Amniotic stem cell (primary cell): ENCODE measurements at regions not wholly inside any gene's neighbourhood (a gene's known extent, or its start where the extent isn't known, plus 50 kb on each side); places are given as distances from the start of the nearest gene placed in this dataset.

Source experiments
- DNase-seq: peaks from one replicate; lab custom pipeline; 2025; lab: John Stamatoyannopoulos, UW

DNA sequence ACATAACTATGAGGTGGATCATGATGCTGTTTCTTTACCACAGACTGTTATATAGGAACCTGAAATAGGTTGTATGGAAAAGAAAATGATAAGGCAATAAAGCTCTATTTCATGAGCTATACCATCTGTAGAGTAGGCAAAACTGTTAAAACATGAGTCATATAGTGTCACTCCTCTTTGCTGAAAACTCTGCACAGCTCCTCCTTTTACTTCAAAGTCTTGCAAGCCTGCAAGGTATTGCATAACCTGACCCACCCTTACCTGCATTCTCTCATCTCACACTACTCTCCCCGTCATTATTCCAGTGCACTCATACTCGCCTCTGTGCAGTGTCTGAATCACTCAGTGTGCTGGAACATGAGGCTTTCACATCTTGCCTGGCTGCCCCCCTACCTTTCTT is 790.1 kb downstream of the EFNA5 start:
- no peak for DNase-seq

DNA sequence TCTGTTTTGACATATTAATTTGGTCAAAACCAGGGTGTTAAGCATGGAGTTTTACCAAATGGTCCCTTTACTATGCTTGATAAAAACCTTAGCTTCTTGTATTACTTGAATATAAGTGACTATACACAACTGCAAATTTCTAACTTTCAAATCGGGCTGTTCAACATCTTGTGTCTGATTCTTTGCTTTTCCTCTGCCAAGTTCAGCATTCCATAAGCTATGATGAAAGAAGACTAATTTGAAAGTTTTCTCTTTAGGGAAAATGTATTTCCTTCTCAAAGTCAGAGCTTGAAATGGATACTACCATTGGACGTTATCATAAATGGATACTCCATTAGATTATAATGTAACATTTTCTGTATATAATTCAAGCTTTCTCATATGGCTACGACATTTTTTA is 792.9 kb downstream of the EFNA5 start:
- DNase-seq = no peak

DNA sequence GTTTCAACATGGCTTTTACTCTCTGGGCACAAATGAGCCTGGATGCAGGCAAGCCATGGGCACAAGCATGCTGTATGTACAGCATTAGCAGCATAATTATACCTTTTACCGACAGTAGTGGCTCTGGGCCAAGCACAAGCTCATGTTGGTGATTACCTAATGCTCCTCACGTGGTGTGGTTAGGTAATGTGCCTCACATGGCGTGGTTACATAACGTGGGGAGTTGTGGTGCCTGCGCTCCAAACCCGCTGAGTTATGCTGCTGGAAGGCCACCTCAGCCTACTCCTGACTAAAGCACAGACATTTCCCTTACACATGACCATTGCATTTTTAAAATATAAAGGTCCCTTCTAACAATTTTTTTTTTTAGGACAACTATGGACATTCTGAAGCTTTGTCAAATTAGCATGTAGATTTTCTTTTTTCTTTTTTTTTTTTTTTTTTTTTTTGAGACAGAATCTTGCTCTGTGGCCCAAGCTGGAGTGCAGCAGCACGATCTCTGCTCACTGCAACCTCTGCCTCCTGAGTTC is 794.0 kb downstream of the EFNA5 start:
- no peak for DNase-seq

DNA sequence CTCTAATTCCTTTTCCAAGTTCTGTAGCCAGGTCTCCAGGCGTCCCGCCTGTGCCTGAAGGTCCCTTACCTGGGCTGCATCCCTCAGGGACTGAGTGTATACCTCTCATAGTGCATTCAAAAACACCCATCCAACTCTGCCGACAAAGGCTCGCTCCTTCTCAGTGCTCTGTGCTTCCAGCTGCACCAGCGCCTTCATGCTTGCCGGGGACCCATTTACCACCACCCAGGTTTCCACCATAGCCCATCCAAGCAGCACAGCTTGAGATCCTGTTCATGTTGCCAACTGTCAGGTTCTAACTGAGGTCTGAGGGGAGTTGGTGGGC is 794.5 kb downstream of the EFNA5 start:
- DNase-seq = no peak

DNA sequence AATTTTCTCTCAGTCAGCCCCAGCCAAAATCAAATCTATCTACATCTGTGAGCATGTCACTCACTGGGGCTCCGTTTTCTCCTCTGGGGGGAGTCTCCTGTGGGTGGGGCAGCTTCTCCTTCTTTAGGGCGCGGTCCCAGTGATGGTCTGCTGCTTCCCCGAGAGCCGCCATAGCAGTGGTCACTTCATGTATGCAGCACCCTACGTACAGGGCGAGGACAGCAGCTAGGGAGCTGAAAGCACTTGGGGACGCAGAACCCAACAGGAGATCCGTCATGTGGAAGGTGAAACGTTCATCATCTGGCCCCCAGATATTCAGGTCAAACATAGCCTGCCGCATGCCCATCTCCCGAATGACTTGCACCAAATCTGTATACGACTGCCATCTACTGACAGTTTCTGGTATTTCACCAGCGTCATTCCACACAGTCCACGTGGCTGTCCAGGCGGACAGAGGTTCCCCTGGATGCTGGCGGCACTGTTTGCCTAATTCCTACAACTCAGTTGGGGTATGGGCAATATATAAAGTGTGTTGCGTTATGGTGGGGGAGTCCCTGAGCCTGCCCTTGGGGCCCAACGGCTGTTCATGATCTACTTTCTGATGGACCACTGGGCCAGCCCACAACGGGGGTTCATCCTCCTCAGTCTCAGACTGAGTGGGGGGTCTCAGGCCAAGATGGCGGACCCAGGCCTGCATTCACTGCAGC is 795.0 kb downstream of the EFNA5 start:
- DNase-seq = no peak

DNA sequence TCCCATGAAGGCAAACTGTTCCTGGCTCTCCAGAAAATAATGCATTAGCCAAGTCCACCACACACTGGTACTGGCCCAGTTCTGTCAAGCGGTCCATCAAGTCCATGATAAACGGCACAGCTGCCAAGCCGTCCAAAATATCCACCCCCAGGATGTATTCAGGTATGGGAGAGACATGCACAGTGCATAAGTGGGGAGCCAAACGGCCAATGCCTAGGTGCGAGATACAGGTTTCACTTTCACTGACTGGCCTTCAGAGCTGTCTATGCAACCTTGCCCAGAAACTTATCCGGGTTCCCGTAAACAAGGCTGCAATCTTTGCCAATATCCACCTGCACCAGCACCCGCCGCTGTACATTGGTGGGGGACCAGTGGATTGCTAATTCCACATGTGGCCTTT is 795.8 kb downstream of the EFNA5 start:
- DNase-seq = no peak

DNA sequence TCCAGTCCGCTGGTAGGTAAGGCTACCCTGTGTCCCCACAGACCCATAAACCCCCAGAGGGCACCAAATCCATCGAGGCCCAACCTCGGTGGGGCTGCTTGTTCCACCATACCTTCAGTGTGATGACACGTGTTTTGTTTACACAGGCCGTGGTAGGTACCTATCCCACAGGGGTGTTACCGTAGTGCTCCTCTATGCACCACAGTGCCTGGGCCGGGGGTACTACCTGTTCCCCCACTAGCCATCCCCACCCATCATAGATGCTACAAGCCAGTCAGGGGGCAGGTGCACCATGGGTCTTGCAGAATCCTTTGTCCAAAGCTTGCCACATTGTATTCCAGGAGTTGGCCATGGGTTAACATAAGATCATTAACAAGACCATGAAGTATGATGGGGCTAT is 796.2 kb downstream of the EFNA5 start:
- DNase-seq = no peak

DNA sequence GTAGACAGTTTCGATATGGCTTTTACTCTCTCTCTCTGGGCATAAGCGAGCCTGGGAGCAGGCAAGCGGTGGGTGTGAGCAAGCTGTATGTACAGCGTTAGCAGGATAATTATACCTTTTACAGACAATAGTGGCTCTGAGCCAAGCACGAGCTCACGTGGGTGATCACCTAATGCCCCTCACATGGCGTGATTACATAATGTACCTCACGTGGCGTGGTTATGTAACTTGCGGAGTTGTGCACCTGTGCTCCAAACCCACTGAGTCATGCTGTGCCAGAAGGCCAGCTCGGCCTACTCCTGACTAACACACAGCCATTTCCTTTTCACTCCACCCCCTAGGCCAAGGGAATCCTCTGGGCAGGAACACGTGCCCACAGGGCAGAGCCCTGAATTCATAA is 797.2 kb downstream of the EFNA5 start:
- no peak for DNase-seq

DNA sequence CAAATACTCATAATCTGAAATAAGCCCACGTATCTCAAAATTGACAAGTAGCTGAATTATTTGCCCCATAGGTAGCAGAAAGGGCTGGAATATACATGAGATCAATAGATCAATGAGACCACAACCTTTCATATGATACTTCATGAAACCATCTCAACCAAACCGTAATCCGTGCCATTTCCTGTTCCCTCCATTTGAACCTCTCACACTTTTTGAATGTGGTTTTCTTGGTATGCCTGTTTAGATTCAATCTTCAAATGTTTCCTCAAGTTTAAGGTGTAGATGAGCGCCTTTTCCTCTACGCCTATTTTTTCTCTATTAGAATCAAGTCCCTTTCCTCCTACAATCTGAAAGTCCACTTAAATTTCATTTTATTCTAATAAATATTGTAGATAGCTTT is 805.5 kb downstream of the EFNA5 start:
- DNase-seq = no peak

DNA sequence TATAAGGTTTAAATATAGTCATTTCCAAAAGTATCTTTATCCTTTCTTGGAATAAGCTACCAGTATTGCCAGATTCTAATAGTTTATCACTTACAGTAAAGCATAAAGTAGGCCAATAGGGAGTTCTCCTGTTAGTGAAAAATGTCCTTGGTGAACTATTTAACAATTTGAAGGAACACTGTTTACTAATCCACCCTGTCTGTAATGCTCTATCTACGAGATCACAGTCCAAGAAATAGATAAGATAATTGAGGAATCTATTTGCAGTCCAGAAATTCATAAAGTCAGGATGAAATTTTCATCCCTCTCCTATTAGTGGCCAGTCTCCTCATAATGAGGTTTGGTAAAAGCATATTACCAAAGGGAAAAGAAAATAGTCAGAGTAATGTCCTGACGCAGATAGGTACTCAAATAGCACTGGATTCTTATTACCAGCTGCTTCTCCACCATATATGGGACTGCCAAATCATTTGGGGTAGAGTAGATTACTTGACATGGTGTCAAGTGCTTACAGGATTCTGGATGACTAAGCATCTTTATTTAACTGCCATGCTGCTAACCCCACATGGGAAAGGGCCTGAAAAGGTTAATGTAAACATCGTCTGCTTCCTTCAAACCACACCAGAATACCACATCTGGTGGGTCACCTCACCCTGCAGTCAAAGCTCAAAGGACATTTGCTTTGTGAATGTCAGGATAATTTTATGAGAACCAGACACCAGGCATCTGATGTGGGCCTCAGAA is 808.1 kb downstream of the EFNA5 start:
- DNase-seq = no peak

DNA sequence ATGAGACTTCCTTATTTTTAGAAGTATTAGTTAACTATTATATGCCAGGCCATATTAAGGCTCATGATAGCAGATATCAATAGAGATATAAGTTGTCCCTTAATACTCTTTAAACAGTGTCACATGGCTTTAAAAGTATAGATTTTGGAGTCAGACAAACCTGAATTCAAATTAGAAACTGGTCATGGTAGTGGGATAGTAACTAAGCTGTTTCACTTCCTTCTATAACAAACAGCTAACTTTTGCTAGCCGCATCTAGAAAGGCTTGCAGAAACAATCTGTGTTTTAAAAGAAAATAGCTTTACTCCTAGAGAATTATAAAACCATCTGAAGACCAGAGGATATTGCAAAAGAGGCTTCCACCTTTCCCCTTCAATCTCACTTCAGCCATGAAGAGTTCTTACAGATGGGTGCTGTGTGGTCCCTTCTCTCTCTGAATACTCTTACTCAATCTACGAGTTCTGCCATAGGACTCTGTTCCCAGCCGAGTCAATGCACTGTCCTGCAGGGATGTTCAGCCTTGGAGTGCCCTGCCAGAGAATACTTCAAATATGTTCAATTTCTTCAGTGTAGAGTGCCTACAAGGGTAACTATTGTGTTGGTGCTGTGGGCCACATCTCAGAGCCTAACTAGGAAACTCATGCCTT is 810.2 kb downstream of the EFNA5 start:
- no peak for DNase-seq

DNA sequence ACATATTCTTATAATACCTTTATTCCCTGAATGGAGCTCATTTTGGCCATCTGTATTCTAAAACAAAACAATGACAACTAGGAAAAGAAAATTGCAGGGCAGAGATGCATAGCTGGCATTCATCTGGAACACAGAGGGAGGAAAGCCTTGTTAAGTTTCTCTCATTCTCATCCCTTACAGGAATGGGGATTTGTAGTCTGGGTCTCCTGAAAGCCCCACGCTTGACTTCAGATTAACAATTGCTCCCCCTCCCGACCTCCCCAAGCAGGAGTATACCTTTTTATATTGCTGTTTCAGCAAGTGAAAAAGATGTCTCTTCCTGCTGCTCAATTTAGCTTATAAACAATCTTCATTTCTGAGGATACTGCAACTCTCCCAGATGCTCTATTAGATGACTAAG is 812.1 kb downstream of the EFNA5 start:
- DNase-seq = no peak

DNA sequence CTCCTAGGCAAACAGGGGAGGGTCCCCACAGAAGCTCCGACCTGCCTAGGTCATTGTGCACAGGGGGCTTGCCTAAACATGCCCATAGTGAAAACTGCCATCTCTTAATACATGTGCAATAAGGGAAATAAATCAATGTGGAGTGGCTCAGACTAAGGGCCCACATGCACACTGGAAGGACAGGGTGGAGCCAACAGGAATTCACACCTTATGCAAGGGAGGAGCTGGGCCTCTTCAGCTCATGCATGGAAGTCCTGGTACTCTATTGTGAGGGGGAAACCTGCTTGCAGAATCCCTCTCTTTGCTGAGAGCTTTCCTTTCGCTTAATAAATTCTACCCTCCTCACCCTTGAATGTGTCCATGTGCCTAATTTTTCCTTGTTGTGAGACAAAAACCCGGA is 815.8 kb downstream of the EFNA5 start:
- DNase-seq = no peak

DNA sequence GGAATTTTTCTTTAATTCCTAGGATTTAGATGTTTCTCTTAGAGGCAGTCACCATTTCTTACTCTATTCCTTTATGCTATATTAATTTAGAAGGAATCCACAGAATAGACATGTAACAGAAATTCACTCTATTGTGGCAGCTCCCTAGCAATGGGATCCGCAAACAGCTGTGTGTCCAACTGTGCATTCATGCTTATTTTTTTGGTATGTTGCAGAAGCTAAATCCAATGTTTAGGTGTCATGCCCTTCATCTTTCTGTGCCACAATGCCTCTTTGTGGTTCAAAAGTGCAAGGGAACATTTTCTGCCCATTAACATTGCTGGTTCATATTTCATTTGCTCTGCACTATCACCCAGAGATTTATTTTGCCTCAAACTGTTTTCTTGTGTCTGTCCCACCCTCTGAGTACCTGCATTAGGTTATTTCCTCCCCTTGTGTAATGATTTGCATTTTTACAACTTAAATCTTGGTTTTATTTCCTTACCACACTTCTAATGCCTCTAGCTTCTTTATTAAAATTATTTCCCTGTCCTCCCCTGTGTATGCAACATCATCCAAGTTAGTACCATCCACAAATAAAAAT is 816.5 kb downstream of the EFNA5 start:
- DNase-seq = no peak

DNA sequence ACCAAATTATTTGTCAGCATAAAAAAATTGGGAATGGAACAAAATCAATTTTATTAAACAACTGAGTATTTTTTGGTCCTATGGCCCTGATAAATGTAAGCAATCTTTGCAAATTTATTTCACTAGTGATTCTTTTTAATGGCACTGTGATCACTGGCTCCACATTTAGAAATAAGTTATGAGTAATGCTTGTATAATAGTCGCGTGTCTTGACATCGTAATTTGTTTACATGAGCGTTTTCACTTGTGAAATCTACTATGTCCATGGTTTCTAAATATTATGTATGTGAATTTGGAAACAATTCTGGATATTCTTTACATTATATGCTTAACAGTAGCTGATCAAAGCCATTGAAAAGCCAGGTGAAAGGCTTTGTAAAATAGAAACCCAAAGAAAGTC is 817.5 kb downstream of the EFNA5 start:
- no peak for DNase-seq

DNA sequence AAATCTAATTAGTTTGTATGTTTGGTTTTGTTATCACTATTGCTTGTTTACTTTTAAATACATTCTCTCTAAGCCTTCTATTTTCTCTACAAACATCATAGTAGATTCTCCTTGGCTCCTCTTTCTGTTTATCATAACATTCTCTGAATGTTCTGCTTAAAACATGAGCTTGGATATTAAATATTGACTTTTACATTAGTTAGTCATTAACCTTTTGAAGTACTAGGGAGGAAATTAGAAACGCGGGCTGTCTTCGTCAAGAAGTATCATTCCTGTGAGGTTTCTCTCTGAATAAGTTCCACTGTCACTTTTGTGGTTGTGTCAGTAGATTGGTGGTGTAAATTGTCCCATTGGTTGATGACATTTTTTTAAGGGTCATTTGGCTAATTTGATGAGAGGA is 821.5 kb downstream of the EFNA5 start:
- DNase-seq = no peak

DNA sequence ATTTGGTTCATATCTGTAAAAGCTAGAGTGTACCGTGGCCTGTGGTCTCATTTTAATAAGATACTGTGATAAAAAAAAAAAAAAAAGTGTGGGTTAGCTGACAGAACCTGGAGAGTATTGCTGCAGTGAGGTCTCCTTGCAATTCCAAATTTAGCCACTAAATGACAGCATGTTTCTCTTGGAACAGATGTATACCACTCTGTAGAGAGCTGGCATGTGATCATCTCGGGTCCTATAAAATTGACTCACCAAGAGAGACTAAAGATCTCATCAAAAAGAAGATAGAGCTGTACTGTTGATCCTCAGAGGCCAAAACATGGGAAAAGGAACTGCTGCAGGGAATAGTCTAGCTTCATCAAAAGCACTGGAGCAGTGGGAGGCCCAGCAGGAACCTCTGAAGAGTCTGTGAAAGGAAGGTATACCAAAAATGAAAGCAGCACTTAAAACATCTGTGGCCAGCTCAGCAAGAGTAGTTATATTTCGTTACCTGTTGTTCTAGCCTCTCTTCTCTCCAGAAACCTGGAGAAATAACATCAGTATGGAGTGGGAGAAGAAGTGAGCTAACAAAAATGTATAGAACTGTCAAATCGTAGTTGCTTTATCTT is 826.8 kb downstream of the EFNA5 start:
- DNase-seq = no peak

DNA sequence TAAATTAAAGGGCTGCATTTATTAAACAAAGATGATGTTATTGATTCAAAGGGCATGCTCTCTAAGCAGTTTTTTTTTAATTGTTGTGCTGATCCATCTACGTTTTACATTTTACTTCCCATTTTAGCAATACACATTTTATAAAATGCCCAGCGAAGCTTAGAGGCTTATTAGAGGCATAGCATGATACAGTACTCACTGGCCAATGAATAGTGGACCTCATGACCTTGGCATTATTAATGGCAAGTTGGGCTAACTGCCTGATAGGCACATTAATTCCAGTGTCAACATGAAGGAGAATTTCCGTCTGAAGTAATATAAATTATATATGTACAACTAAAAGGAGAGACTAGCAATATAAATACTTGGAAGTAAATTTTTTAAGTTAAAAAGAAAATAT is 837.2 kb downstream of the EFNA5 start:
- DNase-seq = no peak

DNA sequence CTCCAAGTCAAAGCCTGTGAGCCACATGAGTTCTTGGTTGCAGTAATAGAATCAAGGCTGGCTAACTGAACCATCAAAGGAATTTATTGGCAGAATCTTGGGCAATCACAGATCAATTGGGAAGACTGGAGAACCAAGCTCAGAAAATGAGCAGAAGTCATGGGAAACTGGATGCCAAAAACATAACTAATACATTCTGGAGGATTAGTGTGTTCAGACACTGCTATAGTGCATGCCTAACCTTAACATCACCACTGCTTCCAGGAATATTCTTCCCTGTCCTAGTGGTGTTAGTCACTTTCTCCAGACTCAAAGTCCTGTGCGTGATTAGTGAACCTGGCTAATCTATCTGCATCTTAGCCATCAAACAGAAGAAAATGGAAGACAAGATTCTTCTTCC is 843.7 kb downstream of the EFNA5 start:
- DNase-seq = peak; percentile 82

DNA sequence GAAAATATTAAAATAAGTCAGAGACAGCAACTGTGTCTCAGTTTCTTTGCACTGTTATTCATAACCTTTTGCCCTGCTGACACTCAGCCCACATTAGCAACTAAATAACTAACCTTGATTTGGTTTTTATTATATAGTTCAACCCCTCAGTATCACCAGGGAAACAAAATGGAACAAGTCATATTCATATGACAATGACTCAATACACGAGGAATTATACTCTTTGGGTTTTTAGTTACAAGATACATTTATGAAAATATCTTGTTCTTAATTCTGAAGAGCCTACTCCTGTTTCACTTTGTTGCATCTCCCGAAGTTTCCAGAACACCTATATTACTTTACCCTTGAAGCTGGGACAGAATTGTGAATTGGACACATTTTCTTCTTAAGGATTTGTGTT is 845.4 kb downstream of the EFNA5 start:
- no peak for DNase-seq

DNA sequence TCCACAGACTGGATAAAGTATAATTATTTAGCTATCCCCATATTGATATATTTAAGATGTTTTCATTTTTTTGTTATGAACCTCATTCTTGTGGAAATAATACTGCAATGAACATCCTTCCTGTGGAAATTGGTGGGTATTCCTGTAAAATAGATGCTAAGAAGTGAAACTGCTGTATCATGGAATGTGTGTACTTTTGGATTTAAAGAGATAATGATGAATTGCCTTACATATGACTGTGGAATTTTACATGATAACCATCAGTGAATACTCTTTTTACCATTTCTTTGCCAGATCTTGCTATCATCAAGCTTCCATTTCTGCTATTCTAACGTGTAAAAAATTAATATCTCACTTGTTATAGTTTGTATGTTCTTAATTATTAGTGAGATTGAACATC is 847.9 kb downstream of the EFNA5 start:
- DNase-seq = no peak

DNA sequence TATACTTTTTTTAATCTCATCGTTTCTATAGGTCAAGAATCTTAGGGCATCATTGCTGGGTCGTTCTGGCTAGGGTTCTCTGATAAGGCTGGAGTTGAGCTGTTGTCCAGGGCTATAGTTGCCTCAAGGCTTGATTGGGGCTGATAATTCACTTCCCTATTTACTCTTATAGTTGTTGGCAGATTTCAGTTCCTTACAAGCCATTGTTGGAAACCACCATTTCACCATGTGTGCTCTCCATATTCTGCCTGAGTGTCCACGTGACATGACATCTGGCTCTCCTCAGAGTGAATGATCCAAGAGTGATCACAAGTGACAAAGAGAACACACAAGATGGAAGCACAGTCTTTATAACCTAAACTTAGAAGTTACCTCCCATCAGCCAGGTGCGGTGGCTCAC is 852.2 kb downstream of the EFNA5 start:
- no peak for DNase-seq

DNA sequence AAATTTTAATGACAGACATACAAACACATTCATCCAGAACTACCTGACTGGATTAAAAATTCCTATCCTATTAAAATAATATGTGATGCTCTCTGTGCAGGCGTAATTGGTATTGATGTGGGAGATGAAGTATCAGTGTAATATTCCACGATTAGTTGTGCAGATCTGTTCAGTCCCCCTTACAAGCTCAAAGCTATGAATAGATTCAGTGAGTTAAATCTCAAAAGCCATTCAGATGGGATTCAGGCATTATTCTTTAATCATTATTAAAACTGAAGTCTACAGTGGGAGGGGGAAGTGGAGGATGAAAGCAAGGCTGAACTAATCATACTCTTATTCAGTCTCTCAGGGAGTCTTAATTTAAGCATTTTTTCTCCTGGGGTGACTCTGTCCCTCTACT is 855.8 kb downstream of the EFNA5 start:
- no peak for DNase-seq
